ENCODE measurements at regions not wholly inside any gene's neighbourhood (a gene's known extent, or its start where the extent isn't known, plus 50 kb on each side); places are given as distances from the start of the nearest gene placed in this dataset.

GRCh38 chr9:107180206-107180605, 102.9 kb upstream of the RAD23B start:
- Histone ChIP-seq H4K20me1 (ENCODE audit: insufficient read depth) (no peaks in the 10 kb centered on the region), H3K9me3 (ENCODE audit: low read depth) (no peaks in the 10 kb centered on the region), H3K4me3 (no peak overlapping the region), H3K4me1 (ENCODE audit: insufficient read depth) (peaks cover 23% of the 10 kb centered on the region), H3K36me3 (ENCODE audit: low read depth) (no peaks in the 10 kb centered on the region), H3F3A (ENCODE audit: insufficient read depth) (peaks cover 14% of the 10 kb centered on the region), H2AFZ (no peak overlapping the region), H3K9me2 (ENCODE audit: insufficient read depth) (no peaks in the 10 kb centered on the region), H3K4me2 (ENCODE audit: unreplicated experiment) (no peak overlapping the region), H3K9ac (no peak overlapping the region), H3K79me2 (ENCODE audit: insufficient read depth) (no peaks in the 10 kb centered on the region), H3K27ac (no peak overlapping the region), H3K27me3 (replicated peaks; ENCODE audit: insufficient read depth) (no peaks in the 10 kb centered on the region)
- 83 to 88% methylated on average over 1 of the region's 1 CpG for WGBS, 2 experiments (ENCODE audit: low coverage in 1 of 2, low lambda C conversion rate in 2 of 2, missing lambda C conversion rate in 2 of 2)
- TF ChIP-seq EZH2phosphoT487 (IDR thresholded peaks at IDR 0.05; ENCODE audit: insufficient read depth, low read depth) = no peak
- no peak for TF ChIP-seq EZH2 (IDR thresholded peaks at IDR 0.05; ENCODE audit: insufficient read depth, poor library complexity, severe bottlenecking)
- no peak for DNase-seq
- in situ Hi-C loops (cut with MboI) = no loop called here

- H3K9me2 ChIP-seq (ENCODE audit: insufficient read depth) = no peaks in the 10 kb centered on the region
- no peaks in the 10 kb centered on the region for H3K27me3 ChIP-seq (replicated peaks; ENCODE audit: insufficient read depth)
- no peaks in the 10 kb centered on the region for H4K20me1 ChIP-seq (ENCODE audit: insufficient read depth)
- no peak overlapping the region for H3K27ac ChIP-seq
- no peak overlapping the region for H2AFZ ChIP-seq
- in situ Hi-C loops (cut with MboI) = no loop called here
- no peak for DNase-seq
- no peaks in the 10 kb centered on the region for H3K79me2 ChIP-seq (ENCODE audit: insufficient read depth)
- H3K9ac ChIP-seq = no peak overlapping the region
- H3K9me3 ChIP-seq (ENCODE audit: low read depth) = no peaks in the 10 kb centered on the region
- TF ChIP-seq EZH2 (IDR thresholded peaks at IDR 0.05; ENCODE audit: insufficient read depth, poor library complexity, severe bottlenecking) = no peak
- no peak for TF ChIP-seq EZH2phosphoT487 (IDR thresholded peaks at IDR 0.05; ENCODE audit: insufficient read depth, low read depth)
- no peak overlapping the region for H3K4me3 ChIP-seq
- no peaks in the 10 kb centered on the region; the same call in 1 of the 2 replicates for H3K4me1 ChIP-seq (ENCODE audit: insufficient read depth)
- no peaks in the 10 kb centered on the region for H3F3A ChIP-seq (ENCODE audit: insufficient read depth)
- no peaks in the 10 kb centered on the region for H3K36me3 ChIP-seq (ENCODE audit: low read depth)
- no peak overlapping the region for H3K4me2 ChIP-seq (ENCODE audit: unreplicated experiment)
Measured at GRCh38 chr9:107183176-107183575, 99.9 kb upstream of the RAD23B start.

GRCh38 chr9:107188376-107188775, 94.7 kb upstream of the RAD23B start:
- TF ChIP-seq EZH2 (IDR thresholded peaks at IDR 0.05; ENCODE audit: insufficient read depth, poor library complexity, severe bottlenecking) (no peak), EZH2phosphoT487 (IDR thresholded peaks at IDR 0.05; ENCODE audit: insufficient read depth, low read depth) (no peak)
- H3K9me3 ChIP-seq (ENCODE audit: low read depth) = no peaks in the 10 kb centered on the region
- no peaks in the 10 kb centered on the region for H3K27me3 ChIP-seq (replicated peaks; ENCODE audit: insufficient read depth)
- DNase-seq = no peak
- no peaks in the 10 kb centered on the region for H3K9me2 ChIP-seq (ENCODE audit: insufficient read depth)
- WGBS, 2 experiments (ENCODE audit: low coverage in 1 of 2, low lambda C conversion rate in 2 of 2, missing lambda C conversion rate in 2 of 2) = 100% methylated on average over 1 of the region's 1 CpG
- peaks cover 6% of the 10 kb centered on the region; the same call in 1 of the 2 replicates for H3F3A ChIP-seq (ENCODE audit: insufficient read depth)
- peaks cover 14% of the 10 kb centered on the region for H3K4me1 ChIP-seq (ENCODE audit: insufficient read depth)
- H3K4me2 ChIP-seq (ENCODE audit: unreplicated experiment) = no peak overlapping the region
- no peaks in the 10 kb centered on the region for H3K36me3 ChIP-seq (ENCODE audit: low read depth)
- no peak overlapping the region for H3K27ac ChIP-seq
- no peaks in the 10 kb centered on the region for H4K20me1 ChIP-seq (ENCODE audit: insufficient read depth)
- H3K9ac ChIP-seq = no peak overlapping the region
- in situ Hi-C loops (cut with MboI) = no loop called here
- H3K79me2 ChIP-seq (ENCODE audit: insufficient read depth) = no peaks in the 10 kb centered on the region
- H3K4me3 ChIP-seq = no peak overlapping the region
- no peak overlapping the region for H2AFZ ChIP-seq

GRCh38 chr9:107190061-107190935, 92.8 kb upstream of the RAD23B start:
- WGBS, 2 experiments (ENCODE audit: low coverage in 1 of 2, low lambda C conversion rate in 2 of 2, missing lambda C conversion rate in 2 of 2) = 24 to 26% methylated on average over 3 of the region's 3 CpGs
- no peaks in the 10 kb centered on the region for H3K27me3 ChIP-seq (replicated peaks; ENCODE audit: insufficient read depth)
- no peaks in the 10 kb centered on the region for H3K36me3 ChIP-seq (ENCODE audit: low read depth)
- DNase-seq = peak; percentile 80
- H3K27ac ChIP-seq = no peak overlapping the region
- in situ Hi-C loops (cut with MboI) = no loop called here
- H3K9me3 ChIP-seq (ENCODE audit: low read depth) = no peaks in the 10 kb centered on the region
- no peaks in the 10 kb centered on the region for H3K9me2 ChIP-seq (ENCODE audit: insufficient read depth)
- TF ChIP-seq EZH2 (IDR thresholded peaks at IDR 0.05; ENCODE audit: insufficient read depth, poor library complexity, severe bottlenecking) (no peak), EZH2phosphoT487 (IDR thresholded peaks at IDR 0.05; ENCODE audit: insufficient read depth, low read depth) (no peak)
- H3K4me3 ChIP-seq = 0 out of 2 replicates have a peak overlapping the region, but pooled peaks have one; percentile 8
- H3F3A ChIP-seq (ENCODE audit: insufficient read depth) = peaks cover 6% of the 10 kb centered on the region; the same call in 1 of the 2 replicates
- H3K4me2 ChIP-seq (ENCODE audit: unreplicated experiment) = peak overlapping the region; percentile 54
- H4K20me1 ChIP-seq (ENCODE audit: insufficient read depth) = no peaks in the 10 kb centered on the region
- H3K9ac ChIP-seq = no peak overlapping the region
- no peak overlapping the region for H2AFZ ChIP-seq
- no peaks in the 10 kb centered on the region for H3K79me2 ChIP-seq (ENCODE audit: insufficient read depth)
- H3K4me1 ChIP-seq (ENCODE audit: insufficient read depth) = peaks cover 14% of the 10 kb centered on the region

All from GM23248 (cell line).